GM21528 (cell line): ENCODE measurements at regions not wholly inside any gene's neighbourhood (a gene's known extent, or its start where the extent isn't known, plus 50 kb on each side); places are given as distances from the start of the nearest gene placed in this dataset.

Experiments
- ATAC-seq: cut with Tn5 transposase; IDR thresholded peaks from one replicate; pipeline ENCODE4 v1.9.1; 2021; ENCODE audit warnings: mild to moderate bottlenecking, moderate library complexity; ENCODE audit not compliant: unreplicated experiment, low FRiP score

DNA sequence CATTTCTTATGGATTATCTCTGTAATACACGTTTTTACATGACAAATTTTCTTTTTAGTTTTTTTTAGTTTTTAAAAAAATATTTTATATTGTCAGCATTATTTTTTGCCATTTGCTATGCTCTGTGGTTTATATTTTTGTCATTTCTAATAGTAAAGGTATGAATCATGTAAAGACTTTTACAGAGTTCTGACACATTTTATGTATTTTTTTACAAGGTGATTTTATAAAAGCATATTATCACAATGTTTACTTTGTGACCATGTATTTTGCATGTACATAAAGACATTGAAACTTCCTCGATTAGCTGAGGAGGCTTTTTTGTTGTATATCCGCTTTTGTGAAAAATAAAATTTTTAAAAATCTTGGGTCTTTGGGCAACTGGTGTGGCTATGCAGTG is 1705.1 kb downstream of the PCDH7 start:
- ATAC-seq: no peak

DNA sequence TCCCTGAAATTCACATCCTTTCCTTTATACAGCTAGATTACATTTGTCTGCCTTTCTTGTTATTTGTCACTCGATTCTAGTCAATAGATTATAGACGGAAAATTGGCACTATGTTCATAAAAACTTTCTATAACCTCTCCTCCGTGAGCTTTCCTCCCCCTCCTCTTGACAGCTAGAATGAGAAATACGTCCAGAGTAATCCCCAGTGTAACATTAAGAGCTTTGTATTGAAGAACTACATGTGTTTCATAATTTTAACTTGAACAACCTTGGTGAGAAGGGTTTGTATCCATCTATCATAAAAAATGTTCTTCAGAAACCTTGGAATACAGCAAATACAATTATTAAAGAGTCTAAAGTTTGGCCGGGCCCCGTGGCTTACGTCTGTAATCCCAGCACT is 1707.4 kb downstream of the PCDH7 start:
- no peak for ATAC-seq

DNA sequence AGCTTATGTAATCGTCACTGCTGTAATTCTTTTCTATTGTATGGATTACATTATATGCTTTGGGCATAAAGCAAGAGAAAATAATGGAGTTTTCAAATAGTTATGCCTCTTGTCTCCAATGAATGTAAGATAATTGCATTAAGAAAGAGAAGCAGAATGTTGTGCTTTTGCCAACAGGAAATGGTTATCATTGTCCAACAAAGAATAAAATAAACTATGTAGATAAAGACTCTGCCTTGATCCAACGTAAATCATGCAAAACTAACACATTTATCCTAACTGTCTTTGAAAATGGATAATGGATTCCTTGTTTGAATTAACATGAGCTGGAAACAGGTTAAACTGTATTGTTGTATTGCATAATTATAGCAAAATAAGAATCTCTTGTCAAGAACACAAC is 1709.0 kb downstream of the PCDH7 start:
- ATAC-seq: no peak

DNA sequence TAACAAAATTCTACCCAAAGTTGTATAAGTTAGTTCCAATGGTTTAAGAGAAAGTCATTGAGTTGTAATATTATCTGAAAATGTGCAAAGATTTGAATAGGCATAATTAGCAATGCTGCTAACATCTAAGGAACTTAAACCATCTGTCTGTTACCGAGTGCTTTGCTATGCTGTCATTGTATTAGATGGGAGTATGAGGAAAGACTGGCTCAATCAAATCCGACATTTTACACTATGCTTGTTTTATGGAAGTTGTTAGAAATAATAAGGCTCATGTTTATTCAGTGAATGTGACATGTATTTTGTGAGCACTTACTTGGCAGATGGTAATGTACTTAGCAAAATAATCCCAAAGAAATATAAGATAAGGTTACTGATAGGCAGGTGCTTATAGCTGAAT is 1715.1 kb downstream of the PCDH7 start:
- no peak for ATAC-seq

DNA sequence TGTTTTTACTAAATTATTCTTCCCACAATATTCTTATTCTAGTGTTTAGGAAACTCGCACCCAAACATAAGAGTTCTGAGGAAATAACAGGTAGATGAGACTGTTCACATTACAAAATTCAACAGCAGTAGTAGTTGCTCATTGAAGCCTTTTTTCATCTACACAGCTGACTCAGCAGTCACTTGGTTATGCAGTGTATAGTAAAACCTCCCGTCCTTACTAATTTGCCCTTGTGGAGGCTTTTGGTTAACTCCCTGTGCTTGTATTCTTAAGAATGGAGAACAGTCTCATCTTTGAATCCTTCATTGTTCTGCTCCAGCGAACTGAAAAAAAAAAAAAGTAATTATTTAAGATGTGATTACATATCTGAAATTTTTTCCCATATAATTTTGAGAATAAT is 1716.6 kb downstream of the PCDH7 start:
- ATAC-seq: no peak

DNA sequence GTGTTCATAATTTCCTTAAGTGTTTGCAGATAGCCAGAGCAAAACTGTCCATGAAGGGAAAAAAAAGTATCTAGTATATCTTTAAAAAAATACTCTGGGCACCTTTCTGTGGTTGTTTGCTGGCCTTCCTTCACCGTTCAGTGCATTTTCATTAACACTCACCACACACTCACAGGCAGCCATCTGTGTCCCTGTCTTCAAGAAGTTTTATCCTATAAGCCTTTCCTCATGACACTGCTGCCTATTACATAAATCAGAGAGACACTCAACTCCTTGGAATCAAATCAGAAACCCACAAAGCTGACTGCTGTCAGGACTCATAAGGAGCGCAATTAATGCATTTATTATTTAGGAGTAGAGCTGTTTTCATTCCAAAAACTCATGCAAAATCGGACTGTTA is 1720.2 kb downstream of the PCDH7 start:
- no peak for ATAC-seq

DNA sequence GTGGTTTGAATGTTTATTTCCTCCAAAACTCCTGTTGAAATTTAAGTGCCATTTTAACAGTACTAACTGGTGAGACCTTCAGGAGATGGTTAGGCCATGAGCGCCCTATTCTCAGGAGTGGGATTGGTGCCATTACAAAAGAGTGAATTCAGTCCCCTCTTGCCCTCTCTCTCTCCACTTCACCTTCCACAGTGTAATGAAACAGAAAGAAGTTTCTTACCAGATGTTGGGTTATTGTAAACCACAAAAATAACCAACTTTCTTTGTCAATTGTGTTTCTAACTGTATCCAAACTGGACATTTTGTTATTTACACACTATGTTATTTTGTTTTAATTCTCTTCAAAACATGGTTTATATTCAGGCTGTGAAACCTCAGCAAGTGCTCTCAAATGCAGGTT is 1734.3 kb downstream of the PCDH7 start:
- no peak for ATAC-seq

DNA sequence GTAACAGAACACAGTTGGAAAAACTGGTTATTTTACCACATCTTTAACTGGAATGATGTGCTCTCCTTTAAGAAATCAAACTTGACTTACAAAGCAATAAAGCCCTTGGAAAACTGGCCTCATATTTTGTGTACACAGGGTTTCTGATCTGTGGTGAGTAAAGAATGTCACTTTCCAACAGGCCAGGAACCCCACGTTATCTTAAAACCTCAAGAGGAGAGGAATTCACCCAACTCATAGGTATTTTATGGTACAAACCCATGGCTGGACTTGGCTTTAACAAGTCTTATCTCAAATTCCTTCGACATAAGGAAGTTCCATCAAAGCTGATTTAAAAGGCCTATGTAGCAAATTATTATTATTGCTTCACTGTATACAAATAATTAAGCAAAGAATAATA is 1735.1 kb downstream of the PCDH7 start:
- no peak for ATAC-seq

DNA sequence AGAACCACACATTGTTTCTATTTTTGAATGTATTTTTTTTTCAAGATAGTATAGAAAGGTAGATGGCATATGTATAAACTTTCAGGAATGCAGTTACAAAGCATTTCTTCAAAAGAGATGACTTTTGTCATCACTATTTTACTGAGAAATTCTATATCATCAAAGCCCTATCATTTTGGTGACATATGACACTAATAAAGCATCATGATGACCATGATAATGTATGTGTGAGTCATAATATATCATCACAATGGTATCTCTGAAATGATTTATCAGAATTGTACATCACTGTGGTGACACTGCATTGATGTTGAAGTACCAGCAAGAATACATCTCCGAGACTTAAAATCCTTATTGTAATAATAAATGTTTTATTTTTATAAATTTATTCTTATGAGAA is 1740.8 kb downstream of the PCDH7 start:
- no peak for ATAC-seq

DNA sequence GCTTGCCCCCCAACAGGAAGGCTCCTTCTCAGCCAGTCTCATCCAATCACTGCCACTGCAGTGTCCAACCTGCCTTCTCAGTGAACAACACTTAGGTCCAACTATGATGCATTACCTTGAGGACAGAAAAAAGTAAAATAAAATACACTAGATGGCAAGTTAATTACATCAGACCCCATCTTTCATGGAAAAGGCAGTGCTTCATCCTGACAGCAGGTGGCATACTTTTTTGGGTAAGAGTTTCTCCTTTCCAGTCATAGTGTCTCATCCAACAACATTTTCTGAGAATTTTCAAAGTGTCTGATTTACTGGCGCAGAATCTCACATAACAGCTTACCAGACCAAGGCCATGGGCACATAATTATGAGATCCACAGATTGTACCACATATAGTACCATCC is 1742.8 kb downstream of the PCDH7 start:
- ATAC-seq: no peak

DNA sequence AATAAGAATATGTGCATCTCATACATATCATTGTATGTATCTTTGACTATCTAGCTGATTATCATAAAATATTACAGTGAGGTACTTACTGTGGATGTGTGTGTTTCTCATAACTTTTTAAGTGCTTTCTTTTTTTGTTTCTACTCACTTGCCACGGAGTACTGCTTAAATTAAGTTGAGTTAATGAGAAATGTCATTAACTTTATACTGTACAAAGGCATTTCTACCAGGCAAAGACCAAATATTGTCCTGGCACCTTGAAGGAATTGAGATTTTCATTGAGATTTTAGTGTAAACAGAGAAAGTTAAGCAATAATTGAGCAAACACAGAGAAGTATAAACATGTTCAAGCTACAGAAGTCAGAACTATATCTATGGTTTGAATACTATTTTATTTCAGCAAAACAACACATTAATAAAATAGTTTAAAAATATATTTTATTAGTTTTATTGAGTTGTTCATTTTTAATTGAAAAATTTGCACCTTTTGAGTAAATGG is 1750.0 kb downstream of the PCDH7 start:
- ATAC-seq: no peak

DNA sequence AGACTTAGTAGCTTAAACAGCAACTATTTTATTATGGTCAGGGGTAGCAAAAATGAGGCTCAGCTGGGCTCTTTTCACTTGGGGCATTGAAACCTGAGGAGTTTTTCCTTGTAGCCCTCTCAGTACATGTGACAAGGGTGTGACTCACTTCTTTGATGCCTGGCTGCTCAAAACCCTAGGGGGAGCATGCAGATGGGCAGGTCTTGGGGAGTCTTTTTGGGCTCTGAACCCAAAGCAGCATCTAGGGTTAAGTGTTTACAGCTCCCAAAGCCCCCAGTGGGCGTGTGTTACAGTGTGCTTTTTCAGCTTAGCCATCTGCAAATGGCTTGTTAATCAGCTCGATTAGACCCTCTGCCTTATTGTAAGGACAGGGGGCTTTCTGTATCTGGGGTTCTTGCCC is 1752.7 kb downstream of the PCDH7 start:
- no peak for ATAC-seq

DNA sequence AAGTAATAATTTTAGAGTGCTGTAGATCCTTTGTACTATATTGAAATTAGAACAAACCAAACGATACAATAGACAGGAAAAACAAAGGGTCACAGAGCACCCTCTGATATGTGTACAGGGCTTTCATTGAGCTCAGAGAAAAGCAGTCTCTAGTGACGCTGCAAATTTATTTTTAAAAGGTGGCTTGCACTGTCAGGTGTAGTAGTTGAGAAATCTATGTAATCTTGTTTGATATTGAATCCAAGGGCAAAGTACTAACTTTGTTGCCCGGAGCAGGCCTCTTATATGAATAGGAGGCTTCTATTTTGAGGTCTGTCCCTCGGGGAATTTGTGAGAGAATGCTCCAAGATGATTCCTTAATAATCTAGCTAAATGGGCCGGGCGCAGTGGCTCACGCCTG is 1755.5 kb downstream of the PCDH7 start:
- no peak for ATAC-seq

DNA sequence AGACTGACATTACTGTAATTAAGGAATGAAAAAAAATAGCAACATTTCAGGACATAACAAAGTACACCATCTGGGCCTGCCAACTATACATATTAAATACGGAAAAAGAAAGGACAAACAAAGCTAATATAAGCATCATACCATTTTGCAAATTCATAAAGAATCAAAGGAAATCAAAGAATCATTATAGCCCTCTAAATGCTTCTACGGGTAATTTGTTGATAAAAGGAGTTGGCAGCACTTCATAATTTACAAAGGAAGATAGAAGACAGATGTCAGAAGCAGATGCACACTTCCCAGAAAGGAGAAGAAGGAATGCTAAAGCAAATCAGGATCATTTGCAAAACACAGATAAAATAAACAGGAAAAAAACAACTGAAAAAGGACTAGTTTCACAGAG is 1757.3 kb downstream of the PCDH7 start:
- ATAC-seq: no peak

DNA sequence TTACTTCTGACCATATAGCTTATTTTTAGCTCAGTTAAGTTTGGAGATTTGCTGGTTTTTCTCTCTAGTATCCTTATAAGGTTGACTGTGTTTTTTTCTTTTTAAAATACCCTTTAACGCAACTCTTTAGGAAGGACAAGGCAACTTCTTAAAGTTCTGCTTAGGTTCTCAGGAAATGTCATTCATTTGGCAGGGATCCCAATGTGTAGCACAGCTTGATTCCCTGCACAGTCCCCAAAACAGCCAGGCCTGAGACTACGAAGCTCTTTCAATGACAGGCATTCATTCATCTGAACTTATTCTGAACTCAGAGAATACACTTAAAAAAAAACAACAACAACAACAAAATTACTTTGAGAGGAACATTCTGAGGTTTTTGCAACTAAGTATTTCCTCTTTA is 1765.8 kb downstream of the PCDH7 start:
- no peak for ATAC-seq

DNA sequence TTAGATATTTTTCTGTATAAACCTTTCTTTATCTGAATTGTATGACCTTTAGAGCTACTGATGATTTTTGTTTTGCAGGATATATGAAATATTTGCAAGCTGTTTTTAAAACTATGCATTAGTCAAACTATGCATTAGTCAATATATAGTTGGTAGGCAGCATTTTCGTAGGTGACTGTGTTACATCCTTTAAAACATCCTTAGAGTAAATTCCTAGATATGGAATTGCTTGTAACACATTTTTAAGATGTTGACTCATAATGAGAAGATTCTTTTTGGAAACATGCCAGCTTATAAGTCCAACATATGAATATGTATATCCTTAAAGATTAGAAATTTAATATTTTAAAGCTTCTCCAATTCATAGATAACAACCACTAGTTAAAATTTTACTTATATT is 1768.5 kb downstream of the PCDH7 start:
- no peak for ATAC-seq

DNA sequence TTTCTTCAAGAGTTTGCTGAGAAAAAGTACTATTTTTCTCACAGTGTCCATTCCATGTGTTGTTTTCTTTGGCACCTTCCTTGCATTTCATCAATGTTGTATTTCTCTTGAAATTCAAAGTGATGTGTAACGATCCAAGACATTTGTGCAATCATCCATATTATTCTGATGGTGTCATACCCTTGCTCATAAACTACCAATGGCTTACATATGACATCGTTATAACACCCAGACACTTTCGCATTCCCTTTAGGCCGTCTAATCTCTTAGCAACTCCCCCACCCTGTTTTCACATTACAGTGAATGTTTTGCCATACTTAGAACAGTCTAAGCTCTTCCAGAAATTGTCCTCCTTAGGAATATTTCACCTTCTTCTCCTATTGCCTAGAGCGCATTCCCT is 1779.0 kb downstream of the PCDH7 start:
- ATAC-seq: no peak

DNA sequence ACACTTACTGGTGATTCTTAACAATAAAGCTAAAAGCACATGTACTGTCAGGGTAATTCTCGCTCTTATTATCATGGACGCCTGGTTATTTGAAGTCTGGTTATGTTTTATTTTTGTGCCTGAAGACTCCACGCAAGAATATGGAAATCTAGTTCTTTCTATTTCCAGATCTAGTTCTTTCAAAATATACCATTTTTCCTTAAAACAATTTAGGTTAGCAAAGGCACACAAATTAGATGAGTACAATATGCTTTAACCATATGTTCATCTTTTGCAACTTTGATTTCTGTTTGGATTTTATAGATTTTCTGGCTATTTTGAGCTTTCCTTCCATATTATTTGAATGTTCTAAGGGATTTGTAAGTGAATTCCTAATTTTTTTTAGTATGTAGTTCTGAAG is 1783.1 kb downstream of the PCDH7 start:
- ATAC-seq: no peak

DNA sequence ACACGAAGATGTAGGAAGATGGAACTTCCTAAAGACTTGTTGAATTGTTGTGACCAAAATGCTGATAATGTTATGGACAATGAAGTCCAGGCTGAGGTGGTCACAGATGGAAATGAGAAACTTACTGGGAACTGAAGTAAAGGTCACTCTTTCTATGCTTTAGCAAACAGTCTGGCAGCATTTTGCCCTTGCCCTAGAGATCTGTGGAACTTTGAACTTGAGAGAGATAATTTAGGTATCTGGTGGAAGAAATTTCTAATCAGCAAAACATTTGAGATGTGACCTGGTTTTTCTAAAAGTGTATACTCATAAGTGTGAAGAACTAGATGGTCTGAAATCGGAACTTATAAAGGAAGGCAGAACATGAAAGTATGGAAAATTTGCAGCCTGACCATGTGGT is 1785.9 kb downstream of the PCDH7 start:
- ATAC-seq: no peak

DNA sequence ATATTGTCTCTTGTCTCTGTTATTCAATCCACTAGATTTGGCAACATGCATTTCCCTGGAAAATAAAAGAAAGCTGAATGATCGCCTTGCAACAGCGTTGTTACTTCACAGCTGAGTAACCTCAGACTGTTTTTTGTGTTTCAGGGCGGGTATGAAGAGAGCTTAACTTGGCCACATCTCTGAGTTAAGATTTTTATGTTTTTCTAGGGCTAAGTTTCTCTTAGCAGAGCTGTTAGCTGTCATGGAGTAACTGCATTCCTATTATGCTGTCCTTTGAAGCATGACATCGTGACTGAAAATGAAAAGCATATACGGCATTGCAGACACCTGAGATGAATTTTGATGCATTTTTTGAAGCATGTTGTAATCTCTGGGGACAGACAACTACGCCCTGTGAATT is 1798.9 kb downstream of the PCDH7 start:
- ATAC-seq: no peak

DNA sequence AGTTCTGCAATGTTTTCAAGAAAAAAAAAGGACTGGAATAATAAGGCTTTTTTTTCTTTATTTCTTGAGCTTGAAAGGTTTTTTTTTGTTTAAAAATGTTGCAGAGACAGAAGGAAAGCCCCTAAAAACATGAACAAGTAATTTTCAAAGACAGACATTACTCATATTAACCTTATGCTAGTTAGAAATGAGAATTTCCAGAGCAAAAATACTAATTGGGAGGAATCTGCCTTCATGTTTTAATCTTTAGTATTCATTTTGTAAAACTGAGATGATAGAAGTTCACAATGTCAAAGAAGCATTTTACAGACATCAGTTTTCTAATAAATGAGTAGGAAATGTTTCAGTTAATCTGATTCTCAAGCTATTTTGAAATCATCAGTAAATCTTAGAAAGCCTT is 1805.3 kb downstream of the PCDH7 start:
- ATAC-seq: no peak

DNA sequence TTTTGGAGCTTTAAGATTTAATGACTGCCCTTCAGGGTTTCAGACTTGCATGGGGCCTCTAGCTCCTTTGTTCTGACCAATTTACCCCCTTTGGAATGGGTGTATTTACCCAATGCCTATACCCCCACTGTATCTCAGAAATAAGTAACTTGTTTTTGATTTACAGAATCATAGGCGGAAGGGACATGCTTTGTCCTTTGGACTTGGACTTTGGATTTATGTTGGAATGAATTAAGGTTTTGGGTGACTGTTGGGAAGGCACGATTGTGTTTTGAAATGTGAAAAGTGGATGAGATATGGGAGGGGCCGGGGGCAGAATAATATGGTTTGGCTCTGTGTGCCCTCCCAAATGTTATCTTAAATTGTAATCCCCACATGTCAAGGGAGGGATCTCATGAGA is 1824.7 kb downstream of the PCDH7 start:
- no peak for ATAC-seq

DNA sequence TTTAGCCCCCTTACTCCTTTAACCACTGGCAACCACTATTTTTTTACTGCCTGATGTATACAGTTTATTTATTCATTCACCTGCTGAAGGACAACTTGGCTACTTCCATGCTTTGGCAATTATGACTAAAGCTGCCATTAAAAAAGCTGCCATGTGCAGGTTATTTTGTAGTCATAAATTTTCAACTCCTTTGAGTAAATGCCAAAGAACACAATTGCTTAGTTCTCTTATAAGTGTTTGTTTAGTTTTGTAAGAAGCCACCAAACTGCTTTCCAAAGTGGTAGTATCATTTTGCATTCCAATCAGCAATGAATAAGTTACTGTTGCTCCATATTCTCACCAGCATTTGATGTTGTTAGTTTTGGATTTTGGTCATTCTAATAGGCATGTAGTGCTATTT is 1831.8 kb downstream of the PCDH7 start:
- no peak for ATAC-seq

DNA sequence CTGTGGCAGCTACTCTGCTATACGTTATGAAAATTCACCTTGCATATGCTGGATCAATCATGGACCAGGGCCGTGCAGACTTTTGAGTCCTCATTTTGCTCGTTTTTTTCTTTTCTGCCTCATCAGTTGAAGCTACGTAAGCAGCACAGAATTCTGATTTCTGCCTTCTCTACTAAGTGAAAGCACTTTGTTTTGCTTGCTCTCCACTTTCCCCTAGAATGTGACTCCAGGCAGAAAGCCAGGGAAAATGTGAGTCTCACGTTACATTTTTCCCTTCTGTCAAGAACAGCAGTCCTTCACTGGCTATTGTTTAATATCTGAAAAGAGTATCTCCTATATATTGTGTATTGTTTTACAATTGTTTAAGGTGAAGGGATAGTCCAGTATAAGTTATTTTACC is 1840.1 kb downstream of the PCDH7 start:
- ATAC-seq: no peak
